Transverse colon (tissue), 4 donors: ENCODE measurements at regions not wholly inside any gene's neighbourhood (a gene's known extent, or its start where the extent isn't known, plus 50 kb on each side); places are given as distances from the start of the nearest gene placed in this dataset.
A peak's percentile ranks its signal among the peaks of the same experiment; 100 is the strongest.

Experiments
- DNase-seq: peaks from one replicate; pipeline ENCODE4 v3.0.0-alpha.2; 2019
- H3K27ac ChIP-seq, 4 donors: fragments of 200-600 bp; sonication (generic); 2 replicates each; pipeline ENCODE4 v1.5.1; 2016 to 2018; ENCODE audit warnings: inconsistent platforms in 4 of 4
- H3K27me3 ChIP-seq: fragments of 200-600 bp; sonication (generic); 2 replicates; pipeline ENCODE4 v1.5.1; 2017; ENCODE audit warnings: inconsistent platforms
- H3K36me3 ChIP-seq, 4 donors: fragments of 200-600 bp; sonication (generic); 2 replicates each; pipeline ENCODE4 v1.5.1; 2017 to 2019; ENCODE audit warnings: inconsistent platforms in 4 of 4
- H3K4me1 ChIP-seq, 4 donors: fragments of 200-600 bp; sonication (generic); 2 replicates each; pipeline ENCODE4 v1.5.1; 2017 to 2020; ENCODE audit warnings: inconsistent platforms in 4 of 4
- H3K4me3 ChIP-seq, 4 donors: fragments of 200-600 bp; sonication (generic); 1 replicate in 1 of 4; 2 replicates in 3 of 4; pipeline versions ENCODE4 v1.5.1 to v1.6.1; 2017 to 2019; ENCODE audit warnings: inconsistent platforms in 4 of 4
- H3K9me3 ChIP-seq, 2 donors: fragments of 200-600 bp; sonication (generic); 2 replicates each; pipeline ENCODE4 v1.5.1; 2017 to 2019; ENCODE audit warnings: inconsistent platforms in 2 of 2
- CTCF ChIP-seq, 5 experiments: fragments of 200-600 bp in 3 of 5; fragments of 450-650 bp in 2 of 5; sonication (generic) in 3 of 5; IDR thresholded peaks; 1 replicate in 2 of 5; 2 replicates in 3 of 5; pipeline ENCODE4 v1.5.1; 2016 to 2017; ENCODE audit warnings: antibody characterized with exemption in 5 of 5, inconsistent platforms in 3 of 5, mild to moderate bottlenecking in 2 of 5, moderate library complexity in 1 of 5
- EP300 ChIP-seq: sonication (generic); formaldehyde crosslinking; IDR thresholded peaks from one replicate; pipeline ENCODE4 v1.6.1; 2017; ENCODE audit warnings: antibody characterized with exemption, low read depth
- POLR2A ChIP-seq: fragments of 450-650 bp; IDR thresholded peaks from one replicate; pipeline ENCODE4 v1.6.1; 2016; ENCODE audit warnings: antibody characterized with exemption, mild to moderate bottlenecking, moderate library complexity
- POLR2AphosphoS5 ChIP-seq, 3 donors: sonication (generic); formaldehyde crosslinking; IDR thresholded peaks; one replicate each; pipeline ENCODE4 v1.6.1; 2016; ENCODE audit warnings: antibody characterized with exemption in 3 of 3
- WGBS, 2 donors: methylation state at CpG; one replicate each; pipeline ENCODE4 v1.1.5; 2018; ENCODE audit warnings: low coverage in 1 of 2; 5-methylcytosine and 5-hydroxymethylcytosine counted together
- in situ Hi-C, 4 donors: fragments of 200-750 bp; cut with MboI; loops; one replicate each; pipeline versions ENCODE4 v1.15.0 to v1.15.1; 2017; ENCODE audit warnings: low sequenced_read_pairs in 3 of 4, low pct_ligation_motif_present in 1 of 4, low pct_unique_long_range_greater_than_20kb in 1 of 4
- intact Hi-C: fragments of 100-400 bp; cut with DNase I; formaldehyde crosslinking; loops from one replicate; pipeline ENCODE4 v1.15.1; 2023; ENCODE audit warnings: low total_unique reads

- intact Hi-C loops (no loop called here), in situ Hi-C loops (no loop called here)
- TF ChIP-seq CTCF (IDR thresholded peaks at IDR 0.05) (no peak), EP300 (no peak), POLR2A (no peak), POLR2AphosphoS5 (IDR thresholded peaks at IDR 0.05) (no peak)
- H3K4me3 ChIP-seq = no peak overlapping the region
- H3K4me1 ChIP-seq = no peaks in the 10 kb centered on the region
- H3K36me3 ChIP-seq = no peaks in the 10 kb centered on the region
- no peak for DNase-seq
- no peaks in the 10 kb centered on the region for H3K27me3 ChIP-seq
- no peaks in the 10 kb centered on the region for H3K9me3 ChIP-seq
- WGBS, 2 donors = 73 to 77% methylated on average over 3 to 5 of the region's 5 CpGs
- no peak overlapping the region for H3K27ac ChIP-seq
These were observed 110.8 kb downstream of the NDUFA12 start for GRCh38 chr12:94892544-94893267.

- Histone ChIP-seq H3K27ac (no peak overlapping the region), H3K4me3 (no peak overlapping the region), H3K27me3 (no peaks in the 10 kb centered on the region), H3K4me1 (no peaks in the 10 kb centered on the region), H3K36me3 (no peaks in the 10 kb centered on the region), H3K9me3 (no peaks in the 10 kb centered on the region)
- WGBS, 2 donors = 81 to 90% methylated on average over 5 of the region's 5 CpGs
- in situ Hi-C loops (no loop called here), intact Hi-C loops (no loop called here)
- no peak for DNase-seq
- TF ChIP-seq CTCF (IDR thresholded peaks at IDR 0.05) (no peak), POLR2A (no peak), EP300 (no peak), POLR2AphosphoS5 (IDR thresholded peaks at IDR 0.05) (no peak)
These were observed 113.9 kb downstream of the NDUFA12 start for GRCh38 chr12:94889445-94890210.

GRCh38 chr12:94879542-94879941, 124.0 kb downstream of the NDUFA12 start:
- Histone ChIP-seq H3K9me3 (no peaks in the 10 kb centered on the region), H3K27ac (no peak overlapping the region), H3K4me1 (peaks cover 0 to 2% (median 0%) of the 10 kb centered on the region in 4 donors), H3K36me3 (no peaks in the 10 kb centered on the region), H3K27me3 (peaks cover 29% of the 10 kb centered on the region), H3K4me3 (no peak overlapping the region)
- in situ Hi-C loops (no loop called here), intact Hi-C loops (no loop called here)
- no peak for TF ChIP-seq POLR2AphosphoS5 (IDR thresholded peaks at IDR 0.05)
- TF ChIP-seq CTCF (IDR thresholded peaks at IDR 0.05) = no peak
- TF ChIP-seq EP300 = no peak
- no peak for TF ChIP-seq POLR2A
- 54 to 68% methylated on average over 5 of the region's 5 CpGs for WGBS, 2 donors
- no peak for DNase-seq

GRCh38 chr12:94875525-94875924, 128.0 kb downstream of the NDUFA12 start:
- Histone ChIP-seq H3K36me3 (no peaks in the 10 kb centered on the region), H3K27me3 (peaks cover 68% of the 10 kb centered on the region), H3K4me1 (peaks cover 3 to 15% (median 14%) of the 10 kb centered on the region in 4 donors), H3K27ac (no peak overlapping the region), H3K9me3 (no peaks in the 10 kb centered on the region), H3K4me3 (no peak overlapping the region)
- DNase-seq = no peak
- intact Hi-C loops = no loop called here
- TF ChIP-seq EP300 = no peak
- peak in 2 of 5 experiments; percentile 16 to 28 for TF ChIP-seq CTCF (IDR thresholded peaks at IDR 0.05)
- no peak for TF ChIP-seq POLR2AphosphoS5 (IDR thresholded peaks at IDR 0.05)
- no peak for TF ChIP-seq POLR2A
- WGBS, 2 donors = 10 to 39% methylated on average over 3 to 5 of the region's 5 CpGs
- in situ Hi-C loops = no loop called here
